HUDEP-2 (cell line): ENCODE measurements at regions not wholly inside any gene's neighbourhood (a gene's known extent, or its start where the extent isn't known, plus 50 kb on each side); places are given as distances from the start of the nearest gene placed in this dataset.
A peak's percentile ranks its signal among the peaks of the same experiment; 100 is the strongest.

Source experiments
- DNase-seq, 76 experiments: peaks; one replicate each; lab custom pipeline; 2025; ENCODE audit not compliant: unreplicated experiment in 76 of 76; lab: John Stamatoyannopoulos, UW

GRCh38 chr5:68161156-68161555 is 54.4 kb upstream of the PIK3R1 start:
- no peak for DNase-seq

GRCh38 chr5:68159224-68159951 is 56.2 kb upstream of the PIK3R1 start:
- no peak for DNase-seq

- DNase-seq: no peak
Measured at GRCh38 chr5:68155940-68156339, 59.6 kb upstream of the PIK3R1 start.

GRCh38 chr5:68154119-68154857 is 61.3 kb upstream of the PIK3R1 start:
- no peak for DNase-seq

- no peak for DNase-seq
Measured at GRCh38 chr5:68151812-68152211, 63.7 kb upstream of the PIK3R1 start.

- no peak for DNase-seq
Measured at GRCh38 chr5:68149189-68149588, 66.4 kb upstream of the PIK3R1 start.

GRCh38 chr5:68148096-68148495 is 67.5 kb upstream of the PIK3R1 start:
- DNase-seq: no peak

- no peak for DNase-seq
Measured at GRCh38 chr5:68147659-68148058, 67.9 kb upstream of the PIK3R1 start.

GRCh38 chr5:68141494-68141893 is 74.1 kb upstream of the PIK3R1 start:
- DNase-seq: no peak

GRCh38 chr5:68140763-68141162 is 74.8 kb upstream of the PIK3R1 start:
- no peak for DNase-seq

GRCh38 chr5:68139611-68140441 is 75.7 kb upstream of the PIK3R1 start:
- no peak for DNase-seq

GRCh38 chr5:68137511-68138140 is 77.9 kb upstream of the PIK3R1 start:
- DNase-seq: no peak

- no peak for DNase-seq
Measured at GRCh38 chr5:68134669-68135313, 80.8 kb upstream of the PIK3R1 start.

GRCh38 chr5:68134033-68134668 is 81.4 kb upstream of the PIK3R1 start:
- no peak for DNase-seq

- DNase-seq: no peak
Measured at GRCh38 chr5:68130253-68130652, 85.3 kb upstream of the PIK3R1 start.

- DNase-seq: no peak
Measured at GRCh38 chr5:68129364-68129763, 86.2 kb upstream of the PIK3R1 start.

GRCh38 chr5:68126886-68127285 is 88.7 kb upstream of the PIK3R1 start:
- DNase-seq: no peak

- DNase-seq: no peak
Measured at GRCh38 chr5:68122439-68123328, 92.9 kb upstream of the PIK3R1 start.

- peak in 12 of 76 experiments; percentile 1 to 38 (median 16) for DNase-seq
Measured at GRCh38 chr5:68116868-68117411, 98.6 kb upstream of the PIK3R1 start.
